ENCODE measurements at regions not wholly inside any gene's neighbourhood (a gene's known extent, or its start where the extent isn't known, plus 50 kb on each side); places are given as distances from the start of the nearest gene placed in this dataset.

- TF ChIP-seq GLI4 (CRISPR knock-in tag; IDR thresholded peaks at IDR 0.05; ENCODE audit: borderline replicate concordance) (no peak), FOXA3 (CRISPR knock-in tag; IDR thresholded peaks at IDR 0.05) (no peak), CERS6 (CRISPR knock-in tag; IDR thresholded peaks at IDR 0.05) (no peak), ZNF343 (CRISPR knock-in tag; IDR thresholded peaks at IDR 0.05) (no peak), ZGPAT (CRISPR knock-in tag; IDR thresholded peaks at IDR 0.05) (no peak)
Measured at GRCh38 chr17:64750891-64751677, 89.0 kb upstream of the SMURF2 start (continued).

- 97% methylated on average over 5 of the region's 9 CpGs for WGBS (ENCODE audit: low lambda C conversion rate)
- CTCF ChIA-PET (ENCODE audit: low intra/inter-chr PET ratio, low total read pairs), result no interaction called here
- in situ Hi-C loops (cut with HindIII; ENCODE audit: extremely low pct_ligation_motif_present, low pct_unique_long_range_greater_than_20kb), result no loop called here
- H3K4me2 ChIP-seq (ENCODE audit: low read depth, low read length), result no peak overlapping the region
- DNase-seq (ENCODE audit: low spot score) (no peak), ATAC-seq (no peak), FAIRE-seq (no peak)
- H3K4me3 ChIP-seq (replicated peaks in 1 of 3; ENCODE audit: insufficient read depth in 1 of 3, low read depth in 2 of 3, low read length in 3 of 3), result no peak overlapping the region
- H3K36me3 ChIP-seq (replicated peaks in 1 of 2; ENCODE audit: control insufficient read depth in 1 of 2, insufficient read depth in 2 of 2, low read length in 2 of 2), result peaks cover 13 to 38% of the 10 kb centered on the region in 2 experiments
- BruUV-seq (replicated peaks), result no TSS peak
- H3K9ac ChIP-seq (ENCODE audit: insufficient read depth, low read depth, low read length), result no peak overlapping the region
- intact Hi-C loops (cut with micrococcal nuclease; ENCODE audit: unreplicated experiment), result no loop called here
- H3K27me3 ChIP-seq (ENCODE audit: control insufficient read depth in 1 of 2, insufficient read depth in 2 of 2, low read length in 2 of 2), result no peaks in the 10 kb centered on the region
- no peaks in the 10 kb centered on the region for H3K4me1 ChIP-seq (ENCODE audit: insufficient read depth, low read length)
- H3K9me3 ChIP-seq (ENCODE audit: low read length), result no peaks in the 10 kb centered on the region
- no peaks in the 10 kb centered on the region for H4K20me1 ChIP-seq (ENCODE audit: insufficient read depth, low read length)
- POLR2A ChIA-PET, result no interaction called here
- no peaks in the 10 kb centered on the region for H3K79me2 ChIP-seq (ENCODE audit: insufficient read depth, low read length)
- no peak overlapping the region for H2AFZ ChIP-seq (ENCODE audit: low read length)
- 0 out of 4 replicates have a peak, but pooled peaks of 1 of the 2 experiments have one; percentile 28 for TF ChIP-seq KLF16 (CRISPR knock-in tag; IDR thresholded peaks at IDR 0.05)
- no peak for TF ChIP-seq ZNF615 (CRISPR knock-in tag; IDR thresholded peaks at IDR 0.05; ENCODE audit: borderline replicate concordance)
- H3K27ac ChIP-seq (ENCODE audit: extremely low read length, insufficient read depth, low read length), result no peak overlapping the region
Measured at GRCh38 chr17:64750478-64750877, 88.4 kb upstream of the SMURF2 start.

Data from HepG2 (cell line).